Skeletal muscle tissue (tissue), 3 donors: ENCODE measurements at regions not wholly inside any gene's neighbourhood (a gene's known extent, or its start where the extent isn't known, plus 50 kb on each side); places are given as distances from the start of the nearest gene placed in this dataset.

ENCODE experiments used
- H3K27ac ChIP-seq: one replicate; pipeline ENCODE4 v1.7.0; 2013; ENCODE audit warnings: mild to moderate bottlenecking, low read depth, low read length, inconsistent platforms
- H3K27me3 ChIP-seq, 3 donors: one replicate each; pipeline ENCODE4 v1.7.0; 2013; ENCODE audit warnings: low read length in 3 of 3; ENCODE audit not compliant: control insufficient read depth in 3 of 3, insufficient read depth in 3 of 3
- H3K36me3 ChIP-seq, 3 donors: one replicate each; pipeline ENCODE4 v1.7.0; 2013; ENCODE audit warnings: low read length in 3 of 3; ENCODE audit not compliant: control insufficient read depth in 3 of 3, insufficient read depth in 3 of 3
- H3K4me1 ChIP-seq, 3 donors: one replicate each; pipeline ENCODE4 v1.7.0; 2013; ENCODE audit warnings: low read length in 3 of 3, mild to moderate bottlenecking in 3 of 3; ENCODE audit not compliant: control insufficient read depth in 3 of 3, insufficient read depth in 3 of 3
- H3K4me3 ChIP-seq, 3 donors: one replicate each; pipeline ENCODE4 v1.7.0; 2013; ENCODE audit warnings: low read length in 3 of 3
- H3K9ac ChIP-seq, 3 donors: one replicate each; pipeline ENCODE4 v1.7.0; 2013; ENCODE audit warnings: low read length in 3 of 3, mild to moderate bottlenecking in 3 of 3, moderate library complexity in 2 of 3, low read depth in 1 of 3
- H3K9me3 ChIP-seq, 3 donors: one replicate each; pipeline ENCODE4 v1.7.0; 2013; ENCODE audit warnings: low read length in 3 of 3; ENCODE audit not compliant: control insufficient read depth in 3 of 3
- donor health status: Osteomylitis.

DNA sequence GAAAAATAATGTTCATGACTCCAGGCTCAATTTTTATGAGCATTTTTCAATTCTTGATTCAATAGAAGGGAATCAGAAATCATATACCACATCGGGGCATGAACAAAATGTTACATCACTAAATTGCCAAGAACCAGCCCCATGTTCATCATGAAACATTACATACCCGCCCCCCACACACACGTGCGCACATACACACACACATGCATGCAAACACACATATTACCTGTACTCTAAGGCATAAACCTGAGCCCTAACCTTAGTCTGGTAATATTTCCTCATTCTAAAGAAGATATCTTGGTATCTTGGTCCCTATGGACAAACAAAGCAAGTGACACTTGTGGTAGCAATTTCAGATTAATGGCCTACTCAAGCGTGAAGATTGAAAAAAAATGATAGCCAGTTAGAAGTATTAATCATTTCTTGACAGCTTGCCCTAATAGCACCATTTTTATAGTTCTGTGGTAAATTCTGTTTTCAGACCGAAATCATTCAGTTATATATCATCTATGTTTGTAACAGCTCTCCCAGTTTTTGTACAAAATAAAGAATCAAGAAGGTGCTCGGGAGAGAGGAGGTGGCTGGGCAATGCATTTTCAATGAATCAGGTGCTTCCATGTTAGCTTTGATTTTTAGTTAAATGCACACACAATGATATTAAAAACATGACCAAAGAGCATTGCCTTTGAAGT, 95.4 kb upstream of the DOK5 start:
- no peak overlapping the region for H3K4me3 ChIP-seq
- H3K27ac ChIP-seq: no peak overlapping the region
- no peaks in the 10 kb centered on the region for H3K36me3 ChIP-seq
- no peaks in the 10 kb centered on the region for H3K9me3 ChIP-seq
- H3K27me3 ChIP-seq: no peaks in the 10 kb centered on the region
- no peaks in the 10 kb centered on the region for H3K4me1 ChIP-seq
- H3K9ac ChIP-seq: no peak overlapping the region

DNA sequence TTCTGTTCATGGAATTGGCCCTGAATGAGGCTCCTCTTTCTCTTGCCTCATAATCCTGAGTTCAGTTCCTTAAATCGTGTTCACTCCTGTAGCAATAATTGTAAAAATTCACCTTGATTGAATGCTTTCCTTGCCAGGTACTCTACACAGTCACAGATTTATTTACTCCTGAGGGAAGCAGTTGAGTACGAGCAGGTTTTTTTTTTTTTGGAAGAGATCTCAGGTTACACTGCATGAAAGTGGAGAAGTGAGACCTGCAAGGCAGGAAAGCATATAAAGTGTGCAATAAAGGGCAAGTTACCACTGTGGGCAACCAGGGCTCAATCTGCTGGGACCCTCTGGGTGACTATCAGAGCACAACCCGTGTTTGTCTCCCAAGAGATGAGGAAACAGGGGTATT, 93.0 kb upstream of the DOK5 start:
- no peak overlapping the region for H3K9ac ChIP-seq
- H3K9me3 ChIP-seq: no peaks in the 10 kb centered on the region
- H3K4me1 ChIP-seq: no peaks in the 10 kb centered on the region
- H3K4me3 ChIP-seq: no peak overlapping the region
- no peak overlapping the region for H3K27ac ChIP-seq
- no peaks in the 10 kb centered on the region for H3K27me3 ChIP-seq
- no peaks in the 10 kb centered on the region for H3K36me3 ChIP-seq

DNA sequence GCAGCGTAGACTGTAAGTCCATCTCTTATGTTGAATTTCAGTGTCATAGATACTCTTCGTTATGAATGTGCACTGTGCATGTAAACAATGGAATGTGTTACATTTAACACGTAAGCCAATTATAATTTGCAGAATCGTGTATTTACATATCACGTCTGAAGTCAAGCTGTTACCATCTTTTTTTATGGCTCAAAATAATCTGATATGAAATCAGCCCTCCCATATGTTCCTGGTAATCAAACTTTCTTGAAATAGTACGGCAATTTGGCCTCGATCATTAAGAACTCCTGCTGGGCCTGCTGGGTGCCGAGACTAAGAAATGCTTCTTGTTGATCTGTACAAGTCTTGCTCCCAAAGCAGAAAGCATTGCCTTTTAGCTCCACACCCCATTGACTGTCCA, 89.6 kb upstream of the DOK5 start:
- no peak overlapping the region for H3K9ac ChIP-seq
- no peak overlapping the region for H3K4me3 ChIP-seq
- H3K4me1 ChIP-seq: peaks cover 0 to 2% (median 0%) of the 10 kb centered on the region in 3 donors
- no peaks in the 10 kb centered on the region for H3K36me3 ChIP-seq
- no peaks in the 10 kb centered on the region for H3K27me3 ChIP-seq
- H3K9me3 ChIP-seq: no peaks in the 10 kb centered on the region
- no peak overlapping the region for H3K27ac ChIP-seq

DNA sequence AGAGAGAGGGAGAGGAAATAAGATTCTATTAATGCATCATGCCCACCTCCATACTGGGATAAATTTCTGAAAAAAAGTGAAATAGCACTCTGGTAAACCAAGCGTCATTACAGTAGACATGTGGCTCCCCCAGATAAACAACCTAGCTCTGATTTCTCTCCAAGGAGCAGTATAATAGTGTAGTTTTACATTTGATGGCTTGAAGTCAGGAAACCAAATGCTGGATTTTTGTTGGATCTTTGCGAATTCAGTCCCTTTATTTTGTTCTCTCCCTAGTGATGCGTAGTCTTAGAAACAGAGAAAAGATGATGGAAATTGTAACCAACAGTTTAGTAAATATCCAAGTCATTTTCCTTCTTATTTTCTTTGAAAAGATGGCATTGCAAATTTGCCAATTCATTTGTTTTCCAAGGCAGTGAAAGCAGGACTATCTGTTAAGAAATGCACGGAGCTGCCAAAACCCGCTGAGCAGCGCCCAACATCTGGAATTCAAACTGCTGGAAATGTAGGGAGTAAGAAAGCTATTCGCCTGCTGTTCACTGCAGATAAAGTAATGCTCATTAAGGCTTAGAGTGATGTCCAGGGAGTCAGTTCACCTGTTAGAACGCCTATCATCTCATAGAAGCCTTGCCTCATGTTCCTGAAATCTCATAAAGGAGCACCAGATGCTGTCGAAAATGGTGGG, 85.7 kb upstream of the DOK5 start:
- H3K27me3 ChIP-seq: no peaks in the 10 kb centered on the region
- no peak overlapping the region for H3K27ac ChIP-seq
- no peaks in the 10 kb centered on the region for H3K9me3 ChIP-seq
- no peaks in the 10 kb centered on the region for H3K36me3 ChIP-seq
- no peak overlapping the region for H3K9ac ChIP-seq
- H3K4me1 ChIP-seq: peaks cover 0 to 2% (median 0%) of the 10 kb centered on the region in 3 donors
- no peak overlapping the region for H3K4me3 ChIP-seq

DNA sequence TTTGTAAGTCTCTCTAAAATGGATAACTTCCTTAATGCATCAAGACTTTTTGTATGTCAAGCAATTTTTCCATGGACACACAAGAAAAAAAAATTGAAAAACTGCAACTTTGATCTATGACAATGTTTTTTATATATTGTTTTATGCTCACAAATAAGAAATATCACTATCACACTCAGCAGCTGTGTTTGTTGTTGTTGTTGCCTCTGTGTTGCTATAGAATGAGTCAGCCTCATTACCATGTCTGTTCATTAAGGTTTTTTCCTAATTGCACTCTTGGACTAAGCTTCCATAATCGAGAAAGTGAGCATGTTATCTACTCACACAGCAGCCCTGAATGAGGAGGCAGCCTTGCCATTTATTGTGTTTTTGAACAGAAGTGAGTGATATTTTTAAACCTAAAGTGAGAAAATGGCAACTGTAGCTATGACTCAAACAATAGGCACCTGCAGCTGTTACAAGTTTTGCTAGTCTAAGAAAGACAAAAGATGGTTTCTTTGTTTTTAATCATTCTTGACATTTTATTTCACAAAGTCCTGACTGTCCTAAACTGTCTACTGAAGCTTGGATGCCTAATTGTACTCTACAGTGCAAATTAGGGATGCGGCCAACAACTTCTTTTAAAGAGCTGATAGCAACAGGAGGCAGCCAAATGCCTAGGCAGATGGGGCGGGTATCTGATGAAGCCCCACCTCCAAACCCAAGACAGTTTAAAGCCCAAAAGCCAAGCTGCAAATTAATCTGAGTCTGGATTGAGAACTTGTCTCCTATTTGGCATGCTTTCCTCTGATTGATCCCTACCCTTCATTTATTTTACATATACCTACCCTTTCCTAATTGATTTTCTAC, 77.9 kb upstream of the DOK5 start:
- Histone ChIP-seq H3K9ac (no peak overlapping the region), H3K4me3 (no peak overlapping the region), H3K4me1 (no peaks in the 10 kb centered on the region)

DNA sequence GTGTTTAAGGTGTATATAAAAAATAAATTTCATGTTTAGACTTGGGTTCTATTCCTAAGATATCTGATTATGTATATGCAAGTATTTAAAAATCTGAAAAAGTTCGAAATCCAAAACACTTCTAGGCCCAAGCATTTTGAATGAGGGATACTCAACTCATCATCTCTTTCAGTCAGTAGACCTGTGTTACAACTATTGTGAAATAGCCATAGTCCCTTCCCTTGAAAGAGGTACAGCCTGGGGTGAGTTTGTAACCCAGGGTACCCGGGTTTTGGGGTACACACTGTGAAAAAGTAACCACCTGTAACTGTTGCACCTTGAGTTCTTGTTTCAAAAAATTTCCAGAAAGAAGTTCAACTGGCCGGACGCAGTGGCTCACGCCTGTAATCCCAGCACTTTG, 76.6 kb upstream of the DOK5 start:
- H3K9me3 ChIP-seq: no peaks in the 10 kb centered on the region
- no peak overlapping the region for H3K9ac ChIP-seq
- H3K4me3 ChIP-seq: no peak overlapping the region
- H3K27me3 ChIP-seq: no peaks in the 10 kb centered on the region
- H3K4me1 ChIP-seq: no peaks in the 10 kb centered on the region
- no peaks in the 10 kb centered on the region for H3K36me3 ChIP-seq
- H3K27ac ChIP-seq: no peak overlapping the region

More for the DNA sequence above, 77.9 kb upstream of the DOK5 start:
- Histone ChIP-seq H3K36me3 (no peaks in the 10 kb centered on the region), H3K27me3 (no peaks in the 10 kb centered on the region), H3K9me3 (no peaks in the 10 kb centered on the region), H3K27ac (no peak overlapping the region)

DNA sequence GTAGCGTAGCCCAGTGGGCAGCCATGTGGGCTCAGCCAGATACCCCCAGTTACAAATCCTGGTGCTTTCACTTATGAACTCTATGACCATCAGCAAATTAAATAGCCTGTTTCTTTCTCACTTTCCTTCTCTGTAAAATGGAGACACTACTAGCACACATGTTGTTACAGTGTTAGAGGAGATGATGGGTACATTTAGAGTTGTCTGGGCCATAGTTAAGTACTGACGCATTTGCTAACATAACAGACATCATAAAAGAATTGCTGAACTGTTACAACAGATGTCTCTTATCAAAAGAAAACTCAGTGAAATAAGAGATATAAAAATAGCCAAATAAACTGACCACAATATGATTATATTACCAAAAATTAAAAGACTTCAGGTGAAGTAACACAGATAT, 69.9 kb upstream of the DOK5 start:
- Histone ChIP-seq H3K27me3 (no peaks in the 10 kb centered on the region), H3K9me3 (no peaks in the 10 kb centered on the region), H3K4me1 (no peaks in the 10 kb centered on the region), H3K36me3 (no peaks in the 10 kb centered on the region), H3K4me3 (no peak overlapping the region), H3K9ac (no peak overlapping the region), H3K27ac (no peak overlapping the region)

DNA sequence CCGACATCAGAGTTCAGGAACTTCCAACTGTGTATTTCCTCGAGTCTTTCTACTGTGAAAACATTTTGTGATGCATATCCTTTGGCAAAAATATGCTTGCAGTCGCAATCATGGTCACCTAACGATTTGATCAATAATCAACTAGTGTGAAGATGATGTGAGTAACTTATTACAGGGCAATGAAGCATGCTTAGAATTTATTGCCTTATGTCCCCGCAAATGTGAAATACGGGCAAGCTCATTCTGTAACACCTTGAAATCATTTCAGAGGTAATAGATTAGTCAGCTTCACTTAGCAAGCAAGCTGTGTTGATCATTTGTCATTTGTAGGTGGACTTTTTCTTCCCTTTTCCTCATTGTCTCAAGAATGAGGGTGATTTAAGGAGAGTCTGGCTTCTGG, 67.9 kb upstream of the DOK5 start:
- H3K27ac ChIP-seq: no peak overlapping the region
- H3K36me3 ChIP-seq: no peaks in the 10 kb centered on the region
- H3K9me3 ChIP-seq: no peaks in the 10 kb centered on the region
- no peaks in the 10 kb centered on the region for H3K4me1 ChIP-seq
- H3K9ac ChIP-seq: no peak overlapping the region
- no peaks in the 10 kb centered on the region for H3K27me3 ChIP-seq
- no peak overlapping the region for H3K4me3 ChIP-seq

DNA sequence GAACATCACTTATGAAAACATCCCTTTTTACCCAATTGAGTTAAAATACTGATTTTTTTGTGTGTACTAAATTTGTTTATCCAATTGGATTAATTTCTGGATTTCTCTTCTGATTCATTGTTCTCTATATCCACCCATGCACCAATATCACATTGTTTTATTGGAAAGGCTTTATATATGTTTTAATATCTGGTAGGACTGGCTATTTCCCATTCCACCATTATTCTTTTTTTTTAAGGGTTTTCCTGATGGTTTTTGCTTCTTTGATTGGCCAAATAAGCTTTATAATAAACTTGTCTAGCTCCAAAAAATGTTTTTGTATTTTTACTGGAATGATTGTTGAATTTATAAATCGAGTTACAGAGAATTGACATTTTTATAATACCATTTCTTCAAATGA, 59.4 kb upstream of the DOK5 start:
- Histone ChIP-seq H3K27me3 (no peaks in the 10 kb centered on the region), H3K9me3 (no peaks in the 10 kb centered on the region), H3K4me3 (no peak overlapping the region), H3K9ac (no peak overlapping the region), H3K36me3 (no peaks in the 10 kb centered on the region), H3K27ac (no peak overlapping the region), H3K4me1 (no peaks in the 10 kb centered on the region)

DNA sequence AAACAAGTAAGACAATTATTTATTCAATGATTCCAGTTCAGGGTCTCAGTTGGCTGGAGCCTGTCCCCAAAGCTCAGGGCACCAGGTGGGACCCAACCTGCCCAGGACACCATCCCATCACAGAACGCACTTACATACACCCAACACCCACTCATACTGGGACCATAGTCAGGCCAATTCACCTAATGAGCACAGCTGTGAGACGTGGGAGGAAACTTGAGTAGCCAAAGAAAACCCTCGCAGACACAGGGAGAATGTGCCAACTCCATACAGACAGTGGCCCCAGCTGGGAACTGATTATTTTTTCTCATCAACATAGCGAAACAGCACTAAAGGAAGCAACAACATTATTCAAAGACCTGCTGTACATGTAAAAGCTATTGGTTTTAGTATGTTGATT, 58.6 kb upstream of the DOK5 start:
- H3K27ac ChIP-seq: no peak overlapping the region
- no peak overlapping the region for H3K4me3 ChIP-seq
- no peaks in the 10 kb centered on the region for H3K4me1 ChIP-seq
- no peaks in the 10 kb centered on the region for H3K27me3 ChIP-seq
- no peaks in the 10 kb centered on the region for H3K36me3 ChIP-seq
- no peak overlapping the region for H3K9ac ChIP-seq
- no peaks in the 10 kb centered on the region for H3K9me3 ChIP-seq
